TTC549 (cell line): ENCODE measurements at regions not wholly inside any gene's neighbourhood (a gene's known extent, or its start where the extent isn't known, plus 50 kb on each side); places are given as distances from the start of the nearest gene placed in this dataset.

Source experiments
- FAIRE-seq: peaks from 2 replicates; lab custom pipeline; 2012; peaks lifted over from hg19 to GRCh38; lab: Jason Lieb, UNC

- FAIRE-seq: no peak
Observed at GRCh38 chr12:34396861-34397590, 374.7 kb downstream of the ALG10 start.

GRCh38 chr12:34397591-34398365 is 375.5 kb downstream of the ALG10 start:
- no peak for FAIRE-seq

- FAIRE-seq: no peak
Observed at GRCh38 chr12:34398366-34398705, 376.0 kb downstream of the ALG10 start.

- FAIRE-seq: no peak
Observed at GRCh38 chr12:34398706-34399630, 376.7 kb downstream of the ALG10 start.

- no peak for FAIRE-seq
Observed at GRCh38 chr12:34399631-34400410, 377.5 kb downstream of the ALG10 start.

- no peak for FAIRE-seq
Observed at GRCh38 chr12:34400411-34400881, 378.1 kb downstream of the ALG10 start.

GRCh38 chr12:34400986-34401658 is 378.8 kb downstream of the ALG10 start:
- FAIRE-seq: no peak

GRCh38 chr12:34401659-34402227 is 379.4 kb downstream of the ALG10 start:
- FAIRE-seq: no peak

GRCh38 chr12:34402228-34402898 is 380.1 kb downstream of the ALG10 start:
- no peak for FAIRE-seq

- FAIRE-seq: no peak
Observed at GRCh38 chr12:34402899-34403705, 380.8 kb downstream of the ALG10 start.

- FAIRE-seq: no peak
Observed at GRCh38 chr12:34403706-34404376, 381.5 kb downstream of the ALG10 start.

- FAIRE-seq: no peak
Observed at GRCh38 chr12:34404377-34405285, 382.3 kb downstream of the ALG10 start.

GRCh38 chr12:34405286-34406227 is 383.3 kb downstream of the ALG10 start:
- no peak for FAIRE-seq

- no peak for FAIRE-seq
Observed at GRCh38 chr12:34406228-34406995, 384.1 kb downstream of the ALG10 start.

GRCh38 chr12:34406996-34407300 is 384.7 kb downstream of the ALG10 start:
- no peak for FAIRE-seq

- FAIRE-seq: no peak
Observed at GRCh38 chr12:34407813-34408212, 385.5 kb downstream of the ALG10 start.
